GM12875 (cell line): ENCODE measurements at regions not wholly inside any gene's neighbourhood (a gene's known extent, or its start where the extent isn't known, plus 50 kb on each side); places are given as distances from the start of the nearest gene placed in this dataset.

ENCODE experiments used
- H3K4me3 ChIP-seq: one replicate; pipeline ENCODE4 v1.5.1; 2011; ENCODE audit warnings: low read depth, low read length, control low read depth
- TF ChIP-seq, protein P1 (sequence below): IDR thresholded peaks from 2 replicates; pipeline ENCODE4 v1.5.1; 2011; ENCODE audit warnings: low read depth, mild to moderate bottlenecking, control low read depth, inconsistent platforms, low read length, moderate library complexity, borderline replicate concordance; ENCODE audit not compliant: insufficient read depth

DNA sequence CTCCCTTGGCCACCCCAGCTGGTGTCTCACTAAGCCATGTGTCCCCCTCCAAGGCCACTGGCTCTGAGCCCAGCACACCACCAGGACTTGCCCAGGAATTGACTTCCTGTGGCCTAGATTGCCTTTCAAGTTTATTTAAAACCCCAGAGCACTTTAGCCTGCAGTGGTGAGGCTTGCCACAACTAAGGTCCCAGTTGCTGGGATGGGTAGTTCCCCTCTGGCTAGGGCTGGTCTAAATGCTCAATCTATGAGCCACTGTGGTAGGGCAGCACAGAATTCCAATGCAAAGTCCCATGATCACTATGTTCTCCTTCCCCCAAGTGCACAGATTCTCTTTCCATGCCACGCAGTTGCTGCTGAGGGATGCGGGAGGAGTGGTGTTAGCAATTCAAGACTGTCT, 61.1 kb upstream of the HCCS start:
- H3K4me3 ChIP-seq, result no peak overlapping the region
- TF ChIP-seq, protein P1, sequence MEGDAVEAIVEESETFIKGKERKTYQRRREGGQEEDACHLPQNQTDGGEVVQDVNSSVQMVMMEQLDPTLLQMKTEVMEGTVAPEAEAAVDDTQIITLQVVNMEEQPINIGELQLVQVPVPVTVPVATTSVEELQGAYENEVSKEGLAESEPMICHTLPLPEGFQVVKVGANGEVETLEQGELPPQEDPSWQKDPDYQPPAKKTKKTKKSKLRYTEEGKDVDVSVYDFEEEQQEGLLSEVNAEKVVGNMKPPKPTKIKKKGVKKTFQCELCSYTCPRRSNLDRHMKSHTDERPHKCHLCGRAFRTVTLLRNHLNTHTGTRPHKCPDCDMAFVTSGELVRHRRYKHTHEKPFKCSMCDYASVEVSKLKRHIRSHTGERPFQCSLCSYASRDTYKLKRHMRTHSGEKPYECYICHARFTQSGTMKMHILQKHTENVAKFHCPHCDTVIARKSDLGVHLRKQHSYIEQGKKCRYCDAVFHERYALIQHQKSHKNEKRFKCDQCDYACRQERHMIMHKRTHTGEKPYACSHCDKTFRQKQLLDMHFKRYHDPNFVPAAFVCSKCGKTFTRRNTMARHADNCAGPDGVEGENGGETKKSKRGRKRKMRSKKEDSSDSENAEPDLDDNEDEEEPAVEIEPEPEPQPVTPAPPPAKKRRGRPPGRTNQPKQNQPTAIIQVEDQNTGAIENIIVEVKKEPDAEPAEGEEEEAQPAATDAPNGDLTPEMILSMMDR, result no peak

DNA sequence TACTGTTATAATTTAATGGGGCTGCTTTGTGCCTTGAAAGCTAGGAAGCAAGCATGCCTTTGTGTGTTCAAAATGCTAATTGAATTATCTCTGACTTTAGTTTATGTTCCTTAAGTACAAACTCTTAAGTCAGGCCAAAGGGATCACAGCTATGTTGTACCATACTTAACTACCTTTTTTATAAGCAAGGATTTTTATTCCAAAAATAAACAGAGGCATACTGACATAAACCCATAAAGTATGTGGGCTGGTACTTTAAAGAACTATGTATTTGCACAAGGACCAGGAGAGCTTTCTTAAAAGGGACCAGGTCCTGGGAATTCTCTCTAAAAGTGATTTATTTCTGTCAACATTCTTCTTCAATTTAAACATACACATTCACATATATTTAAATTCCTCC, 57.8 kb upstream of the HCCS start:
- TF ChIP-seq, protein P1, result no peak
- H3K4me3 ChIP-seq, result no peak overlapping the region

DNA sequence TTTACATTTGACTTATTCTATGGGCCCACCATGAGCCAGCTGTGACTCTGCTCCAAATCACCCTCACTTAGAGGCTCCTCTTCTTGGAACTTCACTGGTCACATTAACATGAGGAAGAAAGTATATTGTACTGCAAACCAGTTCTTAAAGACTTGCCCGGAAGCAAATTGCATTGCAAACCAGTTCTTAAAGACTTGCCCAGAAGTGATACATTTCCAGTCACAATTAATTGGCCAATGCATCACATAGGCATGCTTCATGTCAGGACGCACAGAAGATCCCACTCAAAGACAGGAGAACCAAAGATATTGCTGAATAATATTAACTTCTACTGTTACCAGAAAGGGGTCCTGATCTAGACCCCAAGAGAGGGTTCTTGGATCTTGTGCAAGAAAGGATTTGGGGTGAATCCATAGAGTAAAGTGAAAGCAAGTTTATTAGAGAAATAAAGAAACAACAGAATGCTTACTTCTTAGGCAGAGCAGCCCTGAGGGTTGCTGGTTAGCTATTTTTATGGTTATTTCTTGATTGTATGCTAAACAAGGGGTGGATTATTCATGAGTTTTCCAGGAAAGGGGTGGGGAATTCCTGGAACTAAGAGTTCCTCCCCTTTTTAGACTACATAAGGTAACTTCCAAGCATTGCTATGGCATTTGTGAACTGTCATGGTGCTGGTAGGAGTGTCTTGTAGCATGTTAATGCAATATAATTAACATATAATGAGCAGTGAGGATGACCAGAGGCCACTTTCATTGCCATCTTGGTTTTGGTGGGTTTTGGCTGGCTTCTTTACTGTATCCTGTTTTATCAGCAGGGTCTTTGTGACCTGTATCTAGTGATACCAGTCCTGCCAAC, 54.6 kb upstream of the HCCS start:
- H3K4me3 ChIP-seq, result no peak overlapping the region
- TF ChIP-seq, protein P1, result no peak

DNA sequence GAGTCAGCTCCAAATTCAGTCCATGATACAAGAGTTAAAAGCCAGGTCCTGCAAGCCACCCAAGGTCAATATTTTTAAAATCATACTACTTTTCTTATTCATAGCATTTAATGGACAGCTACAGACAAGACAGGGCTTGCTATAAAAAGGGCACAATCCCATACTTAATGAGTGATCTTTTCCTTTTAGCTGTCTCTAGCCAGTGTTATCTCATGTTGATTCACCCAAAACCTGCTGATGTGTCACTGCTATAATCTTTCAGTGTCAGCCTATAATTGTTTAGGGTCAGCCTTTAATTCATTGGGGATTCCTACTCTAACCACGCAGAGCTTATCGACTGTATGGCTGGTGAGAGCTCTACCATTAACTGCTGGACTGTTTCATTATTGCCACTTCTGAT, 51.2 kb upstream of the HCCS start:
- no peak overlapping the region for H3K4me3 ChIP-seq
- TF ChIP-seq, protein P1, result no peak
